DMS79 treated with DMSO at 0.1 percent for 48 hours (cell line): ENCODE measurements at regions not wholly inside any gene's neighbourhood (a gene's known extent, or its start where the extent isn't known, plus 50 kb on each side); places are given as distances from the start of the nearest gene placed in this dataset.
"Not testable (repeated sequence)": the region's sequence is repeated elsewhere in the genome, so short reads cannot be mapped to it uniquely, and the experiment has no call there.

ENCODE experiments used
- DNase-seq: peaks from one replicate; lab custom pipeline; 2025; lab: John Stamatoyannopoulos, UW

DNA sequence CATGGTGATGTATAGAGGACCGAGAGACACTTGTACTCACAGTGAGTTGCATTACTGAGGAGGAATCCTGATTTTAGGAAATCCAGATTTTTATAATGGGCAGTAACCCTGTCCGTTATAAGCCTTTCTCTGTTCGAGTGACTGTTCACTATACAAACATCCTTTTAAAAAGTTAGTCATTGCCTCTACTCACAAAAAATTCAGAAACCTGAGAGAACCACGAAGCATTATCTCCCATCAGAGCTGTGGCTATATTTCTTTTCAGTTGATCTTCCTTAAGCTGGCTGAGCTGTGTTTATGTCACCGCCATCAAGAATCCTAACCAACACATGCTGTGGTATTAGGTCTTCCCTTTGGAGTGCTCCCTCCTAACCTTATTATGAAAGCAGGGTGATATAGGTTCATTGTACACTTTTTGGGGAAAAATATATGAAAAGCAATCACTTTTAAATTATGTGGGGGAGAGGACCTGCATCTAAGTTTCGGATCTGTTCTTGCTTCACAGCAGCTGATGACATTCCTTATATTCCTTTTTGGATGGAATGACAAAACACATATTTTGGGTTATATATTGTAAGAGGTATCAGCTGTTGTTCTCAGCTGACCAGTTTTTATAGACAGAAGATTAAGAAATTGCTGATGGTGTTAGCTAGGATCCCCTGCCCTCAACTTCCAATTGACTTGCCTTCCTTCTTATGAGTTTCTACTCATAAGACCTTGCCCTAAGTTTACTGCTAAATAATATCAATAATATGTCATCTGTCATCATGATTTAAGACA is 465.9 kb upstream of the RASGRP1 start:
- no peak for DNase-seq

DNA sequence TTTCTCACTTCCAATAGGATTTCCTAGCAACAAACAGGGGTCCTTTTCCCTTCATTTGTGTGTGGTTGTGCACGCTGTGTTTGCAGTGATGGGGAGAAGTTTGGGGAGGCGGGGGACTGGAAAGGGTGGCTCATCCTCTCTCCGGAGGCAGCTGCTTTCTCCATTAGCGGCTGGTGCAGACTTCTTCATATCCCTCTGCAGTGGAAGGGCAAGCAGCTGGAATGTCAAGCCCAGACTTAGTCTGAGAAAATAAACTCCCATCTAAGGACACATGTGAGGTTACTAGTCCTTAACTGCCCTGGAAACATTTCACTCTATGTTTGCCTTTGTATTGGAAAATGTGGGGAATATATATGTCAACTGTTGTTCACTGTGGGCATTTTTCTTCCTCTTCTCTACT is 467.0 kb upstream of the RASGRP1 start:
- no peak for DNase-seq

DNA sequence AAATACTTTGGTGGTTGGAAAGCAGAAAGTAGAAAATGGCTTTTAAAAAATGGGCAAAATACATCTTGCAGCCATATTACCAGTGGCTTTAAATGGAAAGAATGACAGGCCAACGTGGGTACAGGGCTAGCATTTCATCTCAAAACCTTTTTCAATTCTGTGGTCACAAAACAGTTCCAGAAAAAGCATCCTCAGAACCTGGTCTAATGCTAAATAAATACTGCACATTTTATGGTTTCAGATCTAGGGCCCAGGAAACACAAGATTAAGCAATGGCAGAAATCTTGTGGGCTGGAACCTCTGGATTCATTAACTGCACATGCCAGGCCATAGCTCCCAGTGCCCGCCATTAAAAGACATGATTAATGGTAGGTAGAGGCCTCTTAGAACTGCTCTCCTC is 470.2 kb upstream of the RASGRP1 start:
- no peak for DNase-seq

DNA sequence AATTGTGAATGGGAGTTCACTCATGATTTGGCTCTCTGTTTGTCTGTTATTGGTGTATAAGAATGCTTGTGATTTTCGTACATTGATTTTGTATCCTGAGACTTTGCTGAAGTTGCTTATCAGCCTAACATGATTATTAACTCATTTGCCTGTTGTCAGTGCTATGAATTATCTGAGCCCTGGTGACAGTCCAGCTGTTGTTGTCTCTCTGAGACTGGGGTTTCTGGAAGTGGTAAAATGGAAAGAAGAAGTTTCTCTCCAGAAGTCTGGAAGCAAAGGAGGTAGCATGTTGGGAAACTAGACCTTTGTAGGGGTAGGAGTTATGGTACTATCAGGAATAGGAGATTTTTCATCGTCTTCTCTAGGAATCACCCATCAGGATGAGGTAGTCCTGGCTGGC is 473.0 kb upstream of the RASGRP1 start:
- DNase-seq: not testable (repeated sequence)

DNA sequence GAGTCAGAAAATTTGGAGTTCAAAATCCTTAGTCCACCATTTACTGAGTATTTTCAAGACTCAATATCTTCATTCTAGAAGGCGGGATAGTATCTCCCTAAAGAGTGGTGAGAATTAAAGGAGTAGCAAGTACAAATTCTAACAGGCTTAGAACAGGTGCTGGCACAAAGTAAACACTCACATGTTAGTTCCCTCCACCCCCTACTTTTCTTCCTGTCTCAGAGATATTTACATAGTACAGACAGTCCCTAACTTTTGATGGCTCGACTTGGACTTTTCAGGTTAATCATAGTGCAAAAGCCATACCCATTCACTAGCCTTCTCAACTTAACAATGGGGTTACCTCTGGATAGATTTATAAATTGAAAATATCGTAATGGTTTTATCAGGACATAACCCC is 476.2 kb upstream of the RASGRP1 start:
- DNase-seq: no peak

DNA sequence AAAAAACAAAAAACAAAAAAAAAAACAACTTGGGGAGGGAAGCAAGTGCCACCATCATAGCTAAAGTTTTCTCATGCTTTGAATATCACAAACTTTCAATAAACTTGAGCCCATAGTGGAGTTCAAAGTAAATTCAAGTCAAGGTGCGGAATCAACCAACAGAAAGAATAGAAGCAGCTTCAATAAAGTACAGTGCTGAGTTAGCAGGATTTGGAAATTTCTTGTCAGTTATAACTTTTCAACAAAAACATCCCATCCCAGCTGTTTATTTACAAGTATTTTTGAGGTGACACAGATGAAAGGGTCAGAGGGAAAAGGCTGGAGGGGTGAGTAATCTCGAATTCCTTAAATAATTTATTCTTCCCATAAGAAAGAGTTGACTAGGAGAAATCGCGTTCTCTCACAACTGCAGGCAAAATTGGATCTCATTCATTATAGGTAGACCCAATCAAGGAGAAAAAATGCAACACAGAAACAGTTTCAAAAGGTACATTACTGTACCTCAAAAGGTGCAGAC is 477.4 kb upstream of the RASGRP1 start:
- no peak for DNase-seq

DNA sequence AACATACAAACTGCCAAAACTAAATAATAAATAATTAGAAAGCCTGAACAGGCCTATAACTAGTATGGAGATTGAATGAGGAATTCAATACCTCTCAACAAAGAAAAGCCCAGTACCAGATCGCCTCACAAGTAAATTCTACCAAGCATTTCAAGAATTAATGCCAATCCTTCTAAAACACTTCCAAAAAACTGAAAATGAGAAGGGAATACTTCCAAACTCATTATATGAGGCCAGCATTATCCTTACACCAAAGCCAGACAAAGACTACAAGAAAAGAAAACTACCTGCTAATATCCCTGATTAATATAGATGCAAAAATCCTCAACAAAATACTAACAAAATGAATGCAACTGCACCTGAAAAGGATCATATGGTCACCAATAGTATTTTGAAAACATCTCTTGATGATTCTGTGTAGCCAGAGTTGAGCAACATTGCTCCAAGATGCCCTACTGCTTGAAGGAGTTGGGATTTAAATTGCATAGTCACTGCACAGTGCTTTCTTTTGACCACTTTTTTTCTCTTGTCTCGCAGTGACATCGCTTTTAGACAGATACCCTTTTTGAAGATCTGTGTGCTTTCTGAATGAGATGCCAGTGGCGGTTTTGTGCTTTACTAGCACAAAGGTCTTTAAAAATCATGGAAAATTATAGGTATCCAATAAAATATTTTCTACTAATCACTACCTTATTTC is 487.2 kb upstream of the RASGRP1 start:
- DNase-seq: no peak

DNA sequence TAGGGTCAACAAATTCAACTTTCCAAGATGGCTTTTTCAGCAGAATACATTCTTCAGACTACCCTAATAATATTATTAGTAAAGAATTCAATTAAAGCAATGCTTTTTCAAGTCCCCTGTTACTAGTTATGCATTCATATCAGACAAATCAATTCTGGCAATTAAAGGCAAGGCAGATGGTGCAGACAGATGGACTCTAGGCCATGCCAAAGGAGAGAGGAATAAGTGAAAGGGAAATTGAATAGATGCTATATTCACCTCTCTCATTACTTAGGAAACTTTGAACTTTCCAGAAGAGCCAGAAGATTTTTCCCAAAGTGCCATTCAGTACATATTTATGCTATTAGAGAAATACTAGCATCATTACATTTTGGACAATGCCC is 487.7 kb upstream of the RASGRP1 start:
- no peak for DNase-seq

DNA sequence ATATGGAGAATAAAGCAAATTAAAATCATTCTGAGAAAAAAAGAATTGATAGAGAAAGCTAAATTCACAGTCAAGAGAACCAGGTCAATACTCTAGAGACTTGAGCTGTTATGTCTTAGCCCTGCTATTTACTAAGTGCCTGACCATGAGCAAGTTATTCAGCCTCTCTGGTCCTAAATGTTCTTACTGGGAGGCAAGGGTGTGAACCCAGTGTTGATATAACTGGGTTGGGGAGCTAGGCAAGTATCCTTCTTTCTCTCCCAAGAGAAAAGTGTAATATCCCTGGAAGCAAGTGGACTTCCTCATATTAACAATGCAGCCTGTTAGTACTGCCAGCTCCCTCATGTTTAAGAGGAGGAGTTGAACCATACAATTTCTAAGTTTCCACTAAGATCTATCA is 488.9 kb upstream of the RASGRP1 start:
- no peak for DNase-seq

DNA sequence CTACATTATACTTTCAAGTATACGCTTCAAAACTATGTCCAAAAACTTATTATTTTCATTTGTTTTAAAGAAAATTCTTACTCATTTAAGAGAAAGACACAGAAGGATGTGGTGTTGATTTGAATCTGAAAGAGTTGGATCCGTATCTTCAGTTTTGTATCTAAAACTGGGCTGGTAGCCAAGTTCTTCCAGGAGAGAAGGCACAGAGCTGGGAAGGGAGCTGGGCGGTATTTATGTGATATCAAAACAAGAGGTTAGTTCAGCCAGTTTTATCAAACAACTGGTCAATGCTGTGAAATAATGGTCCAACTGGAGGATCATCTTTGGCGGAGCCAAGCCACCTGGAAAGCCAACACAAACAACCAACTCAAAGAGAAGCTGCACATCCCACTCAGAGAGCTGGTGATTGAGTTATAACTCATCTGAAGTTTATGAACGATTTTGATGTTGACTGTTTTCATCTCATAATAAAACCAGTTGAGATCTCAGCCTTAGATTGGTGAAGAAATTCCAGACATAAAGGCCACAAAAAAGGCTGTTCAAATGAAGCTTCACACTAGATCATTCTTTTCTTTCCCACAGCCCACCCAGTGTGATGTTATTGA is 489.6 kb upstream of the RASGRP1 start:
- no peak for DNase-seq

DNA sequence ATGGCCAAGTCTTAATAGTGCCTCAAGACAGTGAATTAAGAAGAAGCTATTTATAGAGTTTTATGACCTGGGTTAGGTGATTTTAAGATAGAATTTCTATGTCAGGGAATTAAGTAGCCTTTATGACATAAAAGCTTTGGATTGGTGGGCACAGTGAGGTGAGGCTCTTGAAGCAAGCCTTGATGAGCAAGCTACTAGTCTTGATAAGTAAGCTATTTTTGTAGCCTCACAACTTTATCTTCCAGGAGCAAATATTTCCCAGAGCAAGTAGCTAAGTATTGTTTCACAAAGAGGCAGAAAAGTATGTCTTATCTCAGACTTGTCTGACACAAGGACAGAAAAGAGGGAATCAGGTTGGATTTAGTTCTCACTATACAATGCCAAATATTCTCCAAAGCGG is 491.7 kb upstream of the RASGRP1 start:
- no peak for DNase-seq

DNA sequence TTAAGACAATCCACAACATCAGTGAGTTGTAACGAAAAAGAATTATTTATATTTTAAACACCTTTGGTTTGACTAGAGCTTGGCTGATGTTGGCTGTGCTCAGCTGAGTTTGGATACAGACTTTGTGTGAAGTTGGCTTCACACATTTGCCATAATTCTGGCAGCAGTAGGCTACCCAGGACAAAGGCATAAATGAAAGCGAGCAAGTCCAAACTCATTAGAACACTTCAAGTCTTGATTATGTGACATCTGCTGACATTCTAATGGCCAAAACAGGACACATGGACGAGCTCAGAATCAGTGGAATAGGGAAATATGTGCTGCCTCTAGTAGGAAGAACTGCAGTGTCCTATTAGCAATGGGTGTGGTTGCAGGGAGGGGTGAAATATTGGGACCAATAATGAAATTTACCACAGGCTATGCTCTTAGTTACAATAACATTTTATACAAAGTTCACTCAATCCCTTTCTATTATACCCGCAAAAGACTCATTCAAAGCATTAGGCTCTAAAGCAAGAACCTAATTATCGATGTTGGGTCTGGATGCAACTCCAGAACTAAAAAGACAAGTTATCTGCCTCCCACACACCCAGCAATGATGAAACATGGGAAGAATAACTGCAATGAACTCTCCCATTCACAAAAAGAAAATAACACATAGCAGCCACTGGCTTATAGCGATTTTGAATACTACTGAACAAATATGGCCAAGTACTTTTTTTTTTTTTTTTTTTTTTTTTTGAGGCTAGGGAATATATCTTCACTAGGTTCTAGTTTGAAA is 493.9 kb upstream of the RASGRP1 start:
- no peak for DNase-seq

DNA sequence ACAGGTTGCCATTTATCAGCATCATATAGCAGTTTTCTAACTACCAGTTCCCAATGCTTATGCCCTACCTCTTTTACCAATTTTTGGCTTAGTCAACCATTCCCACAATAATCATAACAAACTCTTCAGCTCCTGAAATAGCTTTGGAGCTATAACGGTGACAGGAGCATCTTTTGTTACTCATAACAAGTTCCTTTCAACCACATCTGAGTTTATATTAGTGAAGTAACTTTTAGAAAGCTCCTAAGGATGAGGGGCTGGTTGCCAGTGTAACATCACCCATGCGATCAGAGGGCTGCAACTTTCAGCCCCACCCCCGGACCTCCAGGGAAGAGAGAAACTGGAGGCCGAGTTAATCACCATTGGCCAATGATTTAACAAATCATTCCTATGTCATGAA is 495.3 kb upstream of the RASGRP1 start:
- no peak for DNase-seq

DNA sequence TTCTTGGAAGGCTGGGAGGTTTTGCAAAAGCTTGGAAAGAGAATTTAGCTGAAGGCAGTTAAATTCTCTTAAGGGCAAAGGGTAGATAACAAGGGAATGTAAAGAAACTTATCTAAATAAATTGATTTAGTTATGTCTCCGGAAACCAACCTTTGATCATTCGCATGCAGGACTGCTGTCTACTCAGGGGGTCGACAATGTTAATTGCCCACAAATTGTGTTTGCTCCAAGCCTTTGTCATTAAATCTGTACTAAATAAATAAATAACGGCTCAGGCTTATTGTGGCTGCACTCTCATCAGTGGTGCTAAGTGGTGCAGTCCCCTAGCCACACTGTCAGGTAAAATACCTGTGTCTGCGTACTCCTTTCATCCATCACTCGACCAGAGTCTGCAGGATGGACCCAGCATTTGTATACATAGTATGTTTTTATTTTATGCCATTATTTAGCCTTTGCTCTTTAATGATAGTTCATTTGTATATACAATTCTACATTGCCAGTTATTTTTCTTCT is 497.4 kb upstream of the RASGRP1 start:
- no peak for DNase-seq

DNA sequence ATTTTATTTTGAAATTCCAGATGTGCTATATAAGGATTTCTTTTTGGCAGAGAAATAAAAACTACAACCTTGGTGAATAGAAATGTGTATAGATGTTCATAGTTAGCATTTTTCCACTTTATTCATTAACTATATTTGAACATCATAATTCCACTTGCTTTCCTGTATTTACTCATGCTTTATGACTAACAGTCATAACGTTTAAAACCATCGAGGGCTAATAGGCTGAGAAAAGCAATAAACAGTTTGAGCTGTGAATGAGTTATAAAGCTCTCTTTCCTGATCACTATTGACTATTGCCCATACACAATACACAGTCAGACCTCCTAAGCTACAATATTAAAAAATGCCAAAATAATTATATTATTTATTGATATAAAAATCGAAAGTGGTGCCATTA is 502.1 kb upstream of the RASGRP1 start:
- DNase-seq: no peak

DNA sequence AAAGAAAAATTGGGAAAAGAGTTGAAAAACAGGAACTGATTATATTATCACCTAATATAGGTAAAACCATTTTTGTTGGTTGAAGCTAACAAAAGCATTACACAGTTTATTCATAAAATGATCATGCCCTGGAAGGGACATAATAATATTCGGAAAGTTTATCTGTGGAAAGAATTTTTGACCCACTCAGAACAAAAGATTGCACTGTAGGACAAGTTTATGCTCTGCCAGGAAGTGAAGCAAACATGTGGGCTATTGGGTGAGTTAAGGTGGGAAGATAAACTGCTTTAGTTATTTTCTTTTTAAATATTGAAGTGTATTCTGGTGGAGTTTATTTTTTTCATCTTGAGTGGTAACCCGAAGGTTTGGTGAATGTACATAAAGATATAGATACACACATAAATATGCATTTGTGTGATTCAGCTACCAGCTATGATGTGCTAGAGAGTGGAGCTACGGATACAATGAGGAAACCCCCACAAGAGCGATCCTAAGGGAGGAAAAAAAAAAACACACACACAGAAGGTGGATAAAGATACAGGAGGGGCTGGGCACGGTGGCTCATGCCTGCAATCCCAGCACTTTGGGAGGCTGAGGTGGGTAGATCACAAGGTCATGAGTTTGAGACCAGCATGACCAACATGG is 506.4 kb upstream of the THBS1 start:
- no peak for DNase-seq

DNA sequence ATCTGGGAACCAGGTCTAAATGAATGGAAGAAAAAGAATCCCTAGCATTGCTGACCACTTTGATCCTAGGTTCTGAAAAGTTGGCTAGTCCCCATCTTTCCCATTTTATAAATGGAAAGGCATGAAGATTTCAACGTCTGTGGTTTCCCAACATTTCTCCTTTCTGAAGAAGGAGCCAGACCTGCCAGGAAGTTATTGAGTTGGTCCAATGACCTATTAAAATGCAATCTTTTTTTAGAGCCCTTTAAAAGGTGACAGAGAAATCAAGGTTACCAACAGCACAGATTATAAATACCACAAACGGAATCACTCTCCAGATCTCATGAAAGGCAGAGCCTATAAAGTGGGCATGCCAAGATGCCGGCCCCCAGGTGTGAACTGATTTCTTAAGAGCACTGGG is 505.6 kb upstream of the THBS1 start:
- DNase-seq: no peak

DNA sequence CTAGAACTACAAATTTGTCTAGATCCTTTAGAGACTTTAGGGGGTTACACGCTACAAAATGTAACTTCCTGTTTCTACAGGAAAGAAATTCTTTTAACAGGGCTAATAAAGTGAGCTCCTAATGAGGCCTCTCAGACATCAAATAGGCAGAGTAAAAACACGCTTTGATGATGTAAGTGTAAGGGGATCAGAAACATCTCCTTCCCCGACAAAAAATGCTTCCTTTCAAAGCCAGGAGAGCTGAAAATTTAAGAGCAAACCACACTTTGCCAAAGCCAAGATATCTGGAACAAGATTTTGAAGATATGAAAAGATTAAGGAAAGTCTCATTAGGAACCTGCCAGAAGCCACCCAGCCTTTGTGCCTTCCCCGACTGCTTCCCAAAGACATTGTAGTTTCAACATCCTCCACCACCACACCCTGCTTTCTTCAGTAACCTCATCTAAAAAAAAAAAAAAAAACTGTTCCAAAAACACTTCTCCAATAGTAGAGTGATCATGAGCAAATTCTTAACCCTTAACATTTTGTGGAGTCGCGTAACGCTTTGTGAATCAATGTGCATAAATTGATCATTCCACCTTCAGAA is 505.0 kb upstream of the THBS1 start:
- DNase-seq: no peak

DNA sequence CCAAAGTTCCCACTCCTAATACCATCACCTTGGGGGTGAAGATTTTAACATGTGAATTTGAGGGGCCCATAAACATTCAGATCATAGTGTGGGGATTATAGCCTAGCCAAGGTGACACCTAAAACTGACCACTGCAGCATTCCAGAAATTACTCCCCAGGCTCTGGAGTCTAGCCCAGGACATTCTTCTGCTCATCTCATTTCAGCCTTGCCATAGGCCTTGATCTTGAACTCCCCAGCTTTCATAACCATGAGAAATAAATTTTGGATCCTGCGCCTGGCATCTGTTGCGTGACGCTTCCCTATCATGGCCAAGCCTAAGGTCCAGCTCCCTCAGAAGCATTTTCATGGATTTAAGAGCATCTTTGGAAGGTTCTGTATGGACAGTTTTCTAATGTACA is 502.9 kb upstream of the THBS1 start:
- no peak for DNase-seq

DNA sequence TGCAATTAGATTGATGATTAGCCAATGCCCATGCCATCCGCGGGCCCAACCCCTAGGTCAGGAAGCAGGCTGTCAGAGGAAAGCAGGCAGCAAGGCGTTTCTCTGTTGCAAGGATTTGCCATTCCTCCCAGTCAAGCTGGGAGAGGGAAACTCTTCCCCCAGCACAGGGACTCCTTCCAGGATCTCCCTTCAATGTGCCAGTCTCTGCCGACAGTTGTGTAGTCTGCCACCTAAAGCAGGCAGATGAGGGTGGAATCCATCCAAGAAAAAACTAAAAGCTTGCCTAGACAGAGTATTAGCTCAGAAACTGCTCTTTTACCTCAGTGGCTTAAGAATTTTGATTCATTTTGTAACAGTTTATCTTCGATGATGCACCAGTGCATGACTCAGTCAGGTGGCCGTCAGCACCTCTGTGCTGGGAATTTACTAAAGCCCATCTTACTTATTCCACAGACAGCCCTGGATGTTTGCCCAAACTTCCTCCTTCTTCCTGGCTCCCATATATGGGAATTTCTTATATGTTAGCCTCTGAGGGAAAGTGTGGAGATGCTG is 501.5 kb upstream of the THBS1 start:
- no peak for DNase-seq

DNA sequence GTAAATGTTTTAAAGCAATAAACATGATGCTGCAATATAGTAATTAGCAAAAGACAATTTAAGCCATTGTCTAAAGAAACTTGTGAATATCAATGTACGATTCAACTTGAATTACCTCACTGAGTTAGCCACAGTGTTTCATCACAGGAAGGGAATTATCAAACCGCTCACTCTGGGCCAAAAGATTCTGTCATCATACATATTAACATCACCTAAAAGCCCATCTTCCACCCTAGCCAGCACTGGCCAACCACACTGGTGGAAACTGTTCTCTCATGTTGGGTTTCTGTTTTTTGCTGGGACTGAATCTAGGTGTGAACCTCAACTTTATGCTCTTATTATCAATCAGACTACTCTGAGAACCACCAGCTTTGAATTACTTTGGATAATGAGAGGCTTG is 497.7 kb upstream of the THBS1 start:
- DNase-seq: no peak
